ENCODE measurements at regions not wholly inside any gene's neighbourhood (a gene's known extent, or its start where the extent isn't known, plus 50 kb on each side); places are given as distances from the start of the nearest gene placed in this dataset.

- peaks cover 20% of the 10 kb centered on the region for H3K27me3 ChIP-seq (ENCODE audit: insufficient read depth)
- H3K9me3 ChIP-seq: no peaks in the 10 kb centered on the region
- H3K27ac ChIP-seq (ENCODE audit: low read depth in 2 of 2, low read length in 1 of 2): no peak overlapping the region
- no peaks in the 10 kb centered on the region for H3F3A ChIP-seq (replicated peaks; ENCODE audit: insufficient read depth)
- H3K79me2 ChIP-seq (ENCODE audit: insufficient read depth): no peaks in the 10 kb centered on the region
- H3K4me2 ChIP-seq: no peak overlapping the region
- ChIA-PET CTCF (no interaction called here), POLR2A (no interaction called here)
- H2AFZ ChIP-seq (ENCODE audit: low read depth): no peak overlapping the region
- TF ChIP-seq EP300 (IDR thresholded peaks at IDR 0.05; ENCODE audit: borderline replicate concordance in 1 of 2, low read depth in 1 of 2, low read length in 1 of 2) (no peak), USF1 (IDR thresholded peaks at IDR 0.05; ENCODE audit: borderline replicate concordance, low read depth) (no peak), RXRA (IDR thresholded peaks at IDR 0.05; ENCODE audit: borderline replicate concordance, low read depth) (no peak), POLR2AphosphoS5 (IDR thresholded peaks at IDR 0.05; ENCODE audit: low read depth, low read length) (no peak), NFIC (IDR thresholded peaks at IDR 0.05; ENCODE audit: borderline replicate concordance) (no peak), JUND (IDR thresholded peaks at IDR 0.05) (no peak), CHD2 (IDR thresholded peaks at IDR 0.05; ENCODE audit: low read length, partially characterized antibody) (no peak), EZH2phosphoT487 (IDR thresholded peaks at IDR 0.05; ENCODE audit: borderline replicate concordance, low read depth) (no peak), FOSL2 (IDR thresholded peaks at IDR 0.05; ENCODE audit: borderline replicate concordance, low read depth) (no peak), PBX3 (IDR thresholded peaks at IDR 0.05) (no peak), MAX (IDR thresholded peaks at IDR 0.05; ENCODE audit: low read depth) (no peak), TAF1 (IDR thresholded peaks at IDR 0.05; ENCODE audit: borderline replicate concordance, low read depth, low read length) (no peak), ELF1 (IDR thresholded peaks at IDR 0.05) (no peak), RCOR1 (IDR thresholded peaks at IDR 0.05; ENCODE audit: low read length) (no peak)
- TF ChIP-seq, protein P1, sequence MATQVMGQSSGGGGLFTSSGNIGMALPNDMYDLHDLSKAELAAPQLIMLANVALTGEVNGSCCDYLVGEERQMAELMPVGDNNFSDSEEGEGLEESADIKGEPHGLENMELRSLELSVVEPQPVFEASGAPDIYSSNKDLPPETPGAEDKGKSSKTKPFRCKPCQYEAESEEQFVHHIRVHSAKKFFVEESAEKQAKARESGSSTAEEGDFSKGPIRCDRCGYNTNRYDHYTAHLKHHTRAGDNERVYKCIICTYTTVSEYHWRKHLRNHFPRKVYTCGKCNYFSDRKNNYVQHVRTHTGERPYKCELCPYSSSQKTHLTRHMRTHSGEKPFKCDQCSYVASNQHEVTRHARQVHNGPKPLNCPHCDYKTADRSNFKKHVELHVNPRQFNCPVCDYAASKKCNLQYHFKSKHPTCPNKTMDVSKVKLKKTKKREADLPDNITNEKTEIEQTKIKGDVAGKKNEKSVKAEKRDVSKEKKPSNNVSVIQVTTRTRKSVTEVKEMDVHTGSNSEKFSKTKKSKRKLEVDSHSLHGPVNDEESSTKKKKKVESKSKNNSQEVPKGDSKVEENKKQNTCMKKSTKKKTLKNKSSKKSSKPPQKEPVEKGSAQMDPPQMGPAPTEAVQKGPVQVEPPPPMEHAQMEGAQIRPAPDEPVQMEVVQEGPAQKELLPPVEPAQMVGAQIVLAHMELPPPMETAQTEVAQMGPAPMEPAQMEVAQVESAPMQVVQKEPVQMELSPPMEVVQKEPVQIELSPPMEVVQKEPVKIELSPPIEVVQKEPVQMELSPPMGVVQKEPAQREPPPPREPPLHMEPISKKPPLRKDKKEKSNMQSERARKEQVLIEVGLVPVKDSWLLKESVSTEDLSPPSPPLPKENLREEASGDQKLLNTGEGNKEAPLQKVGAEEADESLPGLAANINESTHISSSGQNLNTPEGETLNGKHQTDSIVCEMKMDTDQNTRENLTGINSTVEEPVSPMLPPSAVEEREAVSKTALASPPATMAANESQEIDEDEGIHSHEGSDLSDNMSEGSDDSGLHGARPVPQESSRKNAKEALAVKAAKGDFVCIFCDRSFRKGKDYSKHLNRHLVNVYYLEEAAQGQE (IDR thresholded peaks at IDR 0.05; ENCODE audit: low read depth, low read length): no peak
- 87% methylated on average over 2 of the region's 2 CpGs for WGBS (ENCODE audit: low lambda C conversion rate)
- H3K36me3 ChIP-seq (replicated peaks in 1 of 2; ENCODE audit: control insufficient read depth in 1 of 2, insufficient read depth in 2 of 2, low read length in 1 of 2): no peaks in the 10 kb centered on the region
- H3K4me3 ChIP-seq (ENCODE audit: low read depth in 2 of 2, low read length in 1 of 2): no peak overlapping the region
- no peaks in the 10 kb centered on the region for H4K20me1 ChIP-seq (ENCODE audit: insufficient read depth)
- no peak for DNase-seq
- no peak overlapping the region for H3K9ac ChIP-seq
- no peaks in the 10 kb centered on the region for H3K9me2 ChIP-seq
- H3K4me1 ChIP-seq (ENCODE audit: control insufficient read depth in 1 of 2, insufficient read depth in 2 of 2, low read depth in 1 of 2, low read length in 1 of 2): peaks cover 0 to 3% of the 10 kb centered on the region in 2 experiments; a peak in 1 of 4 replicates
Observed at GRCh38 chr12:94868161-94868560, 135.3 kb downstream of the NDUFA12 start.

Data from SK-N-SH (cell line).